ENCODE measurements at regions not wholly inside any gene's neighbourhood (a gene's known extent, or its start where the extent isn't known, plus 50 kb on each side); places are given as distances from the start of the nearest gene placed in this dataset.

DNA sequence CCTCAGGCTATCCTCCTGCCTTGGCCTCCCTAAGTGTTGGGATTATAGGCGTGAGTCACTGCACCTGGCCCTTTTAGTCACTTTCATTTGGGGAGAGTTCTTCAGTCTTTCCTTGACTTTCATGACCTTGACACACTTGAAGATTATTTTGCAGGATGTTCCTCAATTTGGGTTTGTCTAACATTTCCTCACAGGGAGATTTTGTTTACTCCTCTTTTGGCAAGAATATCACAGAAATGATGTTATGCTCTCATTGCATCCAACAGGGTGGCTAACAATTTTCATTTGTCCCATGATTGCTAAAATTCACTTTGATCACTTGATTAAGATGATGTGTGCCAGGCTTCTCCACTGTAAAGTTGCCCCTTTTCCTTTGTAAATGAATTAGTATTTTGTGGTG, 164.0 kb downstream of the ADSS2 start:
- H3K4me3 ChIP-seq (ENCODE audit: low read length): no peak overlapping the region
- TF ChIP-seq CTCF (IDR thresholded peaks at IDR 0.05; ENCODE audit: insufficient read depth, low read depth, low read length, missing control alignments): no peak
- no peak for DNase-seq (ENCODE audit: low read depth)

DNA sequence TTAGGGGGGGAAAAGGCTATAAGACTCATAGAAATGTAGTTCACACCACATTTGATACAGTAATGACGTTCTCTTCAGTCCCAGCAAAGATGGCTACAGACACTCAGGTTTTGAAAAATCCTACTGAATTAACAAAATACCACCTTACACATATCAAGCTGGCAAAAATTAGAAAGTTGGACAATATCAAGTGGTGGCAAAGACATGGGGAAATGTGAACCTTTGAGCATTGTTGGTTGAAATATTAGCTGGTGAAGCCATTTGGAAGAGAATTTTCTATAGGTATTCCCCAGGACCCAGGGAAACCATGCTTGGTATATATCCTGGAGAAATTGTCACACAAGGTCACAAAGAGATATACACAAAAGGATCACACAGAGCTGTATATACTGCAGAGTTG, 163.0 kb downstream of the ADSS2 start:
- TF ChIP-seq CTCF (IDR thresholded peaks at IDR 0.05; ENCODE audit: insufficient read depth, low read depth, low read length, missing control alignments): no peak
- no peak for DNase-seq (ENCODE audit: low read depth)
- no peak overlapping the region for H3K4me3 ChIP-seq (ENCODE audit: low read length)

DNA sequence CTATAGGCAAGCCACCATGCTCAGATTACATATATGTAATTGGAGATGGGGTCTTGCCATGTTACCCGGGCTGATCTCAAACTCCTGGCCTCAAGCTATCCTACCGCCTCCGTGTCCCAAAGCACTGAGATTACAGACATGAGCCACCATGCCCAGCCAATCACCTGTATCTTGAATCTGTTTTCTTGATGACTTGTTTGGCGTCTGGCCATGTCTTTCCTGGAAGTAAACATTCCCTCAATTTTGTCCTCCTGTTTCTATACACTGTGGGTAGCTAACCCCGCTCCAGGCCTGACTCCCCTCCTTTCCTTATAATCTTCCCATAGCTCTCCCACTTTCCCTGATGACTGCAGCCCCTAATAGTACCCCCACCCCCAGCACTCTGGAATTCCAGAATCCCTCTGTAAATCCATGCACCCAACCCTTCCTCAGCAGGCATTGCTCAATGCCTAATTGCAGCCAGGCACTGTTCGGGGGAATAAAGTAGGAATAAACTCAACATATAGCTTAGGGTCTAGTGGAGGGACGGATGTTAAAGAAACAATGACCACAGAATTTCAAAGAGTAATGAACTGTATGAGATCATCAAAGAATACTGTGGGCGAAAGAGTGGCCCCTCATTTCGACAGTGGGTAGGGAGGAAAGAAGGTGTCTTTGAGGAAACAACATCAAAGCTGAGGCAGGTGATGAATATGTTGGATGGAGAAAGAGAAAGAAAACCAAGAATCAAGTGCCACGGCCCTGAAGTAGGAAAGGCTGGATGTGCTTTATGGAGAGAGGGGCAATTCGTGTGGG, 161.5 kb downstream of the ADSS2 start:
- DNase-seq (ENCODE audit: low read depth): peak; percentile 45
- no peak overlapping the region for H3K4me3 ChIP-seq (ENCODE audit: low read length)
- TF ChIP-seq CTCF (IDR thresholded peaks at IDR 0.05; ENCODE audit: insufficient read depth, low read depth, low read length, missing control alignments): no peak

GRCh38 chr1:244291236-244292201, 160.2 kb downstream of the ADSS2 start:
- H3K4me3 ChIP-seq (ENCODE audit: low read length): no peak overlapping the region
- no peak for TF ChIP-seq CTCF (IDR thresholded peaks at IDR 0.05; ENCODE audit: insufficient read depth, low read depth, low read length, missing control alignments)
- no peak for DNase-seq (ENCODE audit: low read depth)

GRCh38 chr1:244294599-244295224, 157.0 kb downstream of the ADSS2 start:
- no peak for DNase-seq (ENCODE audit: low read depth)
- no peak for TF ChIP-seq CTCF (IDR thresholded peaks at IDR 0.05; ENCODE audit: insufficient read depth, low read depth, low read length, missing control alignments)
- no peak overlapping the region for H3K4me3 ChIP-seq (ENCODE audit: low read length)

- no peak overlapping the region for H3K4me3 ChIP-seq (ENCODE audit: low read length)
- DNase-seq (ENCODE audit: low read depth): no peak
- TF ChIP-seq CTCF (IDR thresholded peaks at IDR 0.05; ENCODE audit: insufficient read depth, low read depth, low read length, missing control alignments): no peak
Measured at GRCh38 chr1:244296003-244296402, 155.7 kb downstream of the ADSS2 start.

Measured in epithelial cell of esophagus (primary cell).